Body of pancreas (tissue), 4 donors: ENCODE measurements at regions not wholly inside any gene's neighbourhood (a gene's known extent, or its start where the extent isn't known, plus 50 kb on each side); places are given as distances from the start of the nearest gene placed in this dataset.

ENCODE experiments used
- CTCF ChIP-seq, 7 experiments: fragments of 450-650 bp in 4 of 7; fragments of 200-600 bp in 3 of 7; sonication (generic) in 3 of 7; IDR thresholded peaks; one replicate each; pipeline ENCODE4 v1.5.1; 2016 to 2019; ENCODE audit warnings: antibody characterized with exemption in 7 of 7
- POLR2A ChIP-seq, 3 donors: fragments of 450-650 bp; IDR thresholded peaks; one replicate each; pipeline ENCODE4 v1.6.1; 2016; ENCODE audit warnings: antibody characterized with exemption in 3 of 3, mild to moderate bottlenecking in 2 of 3

GRCh38 chr4:160159457-160159856 is 1056.6 kb downstream of the RAPGEF2 start:
- no peak for TF ChIP-seq CTCF (IDR thresholded peaks at IDR 0.05)
- TF ChIP-seq POLR2A (IDR thresholded peaks at IDR 0.05): no peak
